ENCODE measurements at regions not wholly inside any gene's neighbourhood (a gene's known extent, or its start where the extent isn't known, plus 50 kb on each side); places are given as distances from the start of the nearest gene placed in this dataset.

DNA sequence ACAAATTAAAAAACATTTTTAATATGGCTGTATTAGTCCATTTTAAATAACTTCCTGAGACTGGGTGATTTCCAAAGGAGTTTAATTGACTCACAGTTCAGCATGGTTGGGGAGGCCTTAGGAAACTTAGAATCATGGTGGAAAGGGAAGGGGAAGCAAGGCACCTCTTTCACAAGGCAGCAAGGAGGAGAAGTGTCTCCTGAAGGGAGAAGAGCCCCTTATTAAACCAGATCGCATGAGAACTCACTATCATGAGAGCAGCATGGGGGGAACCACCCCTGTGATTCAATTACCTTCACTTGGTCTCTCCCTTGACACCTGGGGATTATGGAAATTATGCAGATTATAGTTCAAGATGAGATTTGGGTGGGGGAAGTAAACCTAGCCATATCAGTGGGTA is 488.6 kb downstream of the ETS1 start:
- TF ChIP-seq, protein P1, sequence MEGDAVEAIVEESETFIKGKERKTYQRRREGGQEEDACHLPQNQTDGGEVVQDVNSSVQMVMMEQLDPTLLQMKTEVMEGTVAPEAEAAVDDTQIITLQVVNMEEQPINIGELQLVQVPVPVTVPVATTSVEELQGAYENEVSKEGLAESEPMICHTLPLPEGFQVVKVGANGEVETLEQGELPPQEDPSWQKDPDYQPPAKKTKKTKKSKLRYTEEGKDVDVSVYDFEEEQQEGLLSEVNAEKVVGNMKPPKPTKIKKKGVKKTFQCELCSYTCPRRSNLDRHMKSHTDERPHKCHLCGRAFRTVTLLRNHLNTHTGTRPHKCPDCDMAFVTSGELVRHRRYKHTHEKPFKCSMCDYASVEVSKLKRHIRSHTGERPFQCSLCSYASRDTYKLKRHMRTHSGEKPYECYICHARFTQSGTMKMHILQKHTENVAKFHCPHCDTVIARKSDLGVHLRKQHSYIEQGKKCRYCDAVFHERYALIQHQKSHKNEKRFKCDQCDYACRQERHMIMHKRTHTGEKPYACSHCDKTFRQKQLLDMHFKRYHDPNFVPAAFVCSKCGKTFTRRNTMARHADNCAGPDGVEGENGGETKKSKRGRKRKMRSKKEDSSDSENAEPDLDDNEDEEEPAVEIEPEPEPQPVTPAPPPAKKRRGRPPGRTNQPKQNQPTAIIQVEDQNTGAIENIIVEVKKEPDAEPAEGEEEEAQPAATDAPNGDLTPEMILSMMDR (conservative IDR thresholded peaks at IDR 0.05; ENCODE audit: low read length), result no peak
- TF ChIP-seq EZH2phosphoT487 (IDR thresholded peaks at IDR 0.05; ENCODE audit: borderline replicate concordance, low read depth, low read length), result no peak
